ENCODE measurements at regions not wholly inside any gene's neighbourhood (a gene's known extent, or its start where the extent isn't known, plus 50 kb on each side); places are given as distances from the start of the nearest gene placed in this dataset.
A peak's percentile ranks its signal among the peaks of the same experiment; 100 is the strongest.

GRCh38 chr5:143673676-143674468, 138.1 kb upstream of the HMHB1 start (continued):
- no peak for TF ChIP-seq TFE3 (CRISPR knock-in tag; IDR thresholded peaks at IDR 0.05)
- no peak for TF ChIP-seq ZNF496 (CRISPR knock-in tag; IDR thresholded peaks at IDR 0.05; ENCODE audit: insufficient replicate concordance)
- TF ChIP-seq ATF5 (CRISPR knock-in tag; IDR thresholded peaks at IDR 0.05; ENCODE audit: low read depth): no peak
- TF ChIP-seq ZNF274 (CRISPR knock-in tag; IDR thresholded peaks at IDR 0.05): no peak
- TF ChIP-seq FOSL2 (CRISPR knock-in tag; IDR thresholded peaks at IDR 0.05): peak; percentile 88
- TF ChIP-seq, protein P1, sequence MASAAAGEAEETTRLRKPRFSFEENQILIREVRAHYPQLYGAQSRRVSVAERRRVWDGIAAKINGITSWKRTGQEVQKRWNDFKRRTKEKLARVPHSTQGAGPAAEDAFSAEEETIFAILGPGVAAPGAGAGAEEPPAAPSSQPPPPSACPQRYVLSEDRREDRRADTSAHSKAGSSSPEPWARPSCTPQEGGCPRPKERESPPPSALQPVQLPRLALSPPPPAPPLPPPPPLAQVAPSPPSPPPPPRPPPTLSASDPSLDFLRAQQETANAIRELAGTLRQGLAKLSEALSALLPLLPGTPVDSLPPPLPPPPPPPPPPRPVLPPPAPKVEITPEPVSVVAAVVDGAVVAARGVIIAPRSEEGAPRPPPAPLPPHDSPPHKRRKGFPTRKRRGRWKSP (CRISPR knock-in tag; IDR thresholded peaks at IDR 0.05): 0 out of 2 replicates have a peak, but pooled peaks have one; percentile 20
- TF ChIP-seq ZNF484 (CRISPR knock-in tag; IDR thresholded peaks at IDR 0.05; ENCODE audit: borderline replicate concordance, low read depth): no peak
- TF ChIP-seq ZNF713 (CRISPR knock-in tag; IDR thresholded peaks at IDR 0.05): no peak
- no peak for TF ChIP-seq PBX2 (CRISPR knock-in tag; IDR thresholded peaks at IDR 0.05)
- TF ChIP-seq MIER2 (CRISPR knock-in tag; IDR thresholded peaks at IDR 0.05): no peak
- no peak for TF ChIP-seq NFYB (CRISPR knock-in tag; IDR thresholded peaks at IDR 0.05)
- peak; percentile 87 for TF ChIP-seq HHEX (CRISPR knock-in tag; IDR thresholded peaks at IDR 0.05)
- TF ChIP-seq ATM (IDR thresholded peaks at IDR 0.05; ENCODE audit: borderline replicate concordance): no peak
- TF ChIP-seq, protein P2, sequence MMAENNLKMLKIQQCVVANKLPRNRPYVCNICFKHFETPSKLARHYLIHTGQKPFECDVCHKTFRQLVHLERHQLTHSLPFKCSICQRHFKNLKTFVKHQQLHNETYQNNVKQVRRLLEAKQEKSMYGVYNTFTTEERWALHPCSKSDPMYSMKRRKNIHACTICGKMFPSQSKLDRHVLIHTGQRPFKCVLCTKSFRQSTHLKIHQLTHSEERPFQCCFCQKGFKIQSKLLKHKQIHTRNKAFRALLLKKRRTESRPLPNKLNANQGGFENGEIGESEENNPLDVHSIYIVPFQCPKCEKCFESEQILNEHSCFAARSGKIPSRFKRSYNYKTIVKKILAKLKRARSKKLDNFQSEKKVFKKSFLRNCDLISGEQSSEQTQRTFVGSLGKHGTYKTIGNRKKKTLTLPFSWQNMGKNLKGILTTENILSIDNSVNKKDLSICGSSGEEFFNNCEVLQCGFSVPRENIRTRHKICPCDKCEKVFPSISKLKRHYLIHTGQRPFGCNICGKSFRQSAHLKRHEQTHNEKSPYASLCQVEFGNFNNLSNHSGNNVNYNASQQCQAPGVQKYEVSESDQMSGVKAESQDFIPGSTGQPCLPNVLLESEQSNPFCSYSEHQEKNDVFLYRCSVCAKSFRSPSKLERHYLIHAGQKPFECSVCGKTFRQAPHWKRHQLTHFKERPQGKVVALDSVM (CRISPR knock-in tag; IDR thresholded peaks at IDR 0.05): no peak
- no peak for TF ChIP-seq ZNF414 (CRISPR knock-in tag; IDR thresholded peaks at IDR 0.05)
- TF ChIP-seq ZNF205 (CRISPR knock-in tag; IDR thresholded peaks at IDR 0.05): no peak
- TF ChIP-seq ZNF44 (CRISPR knock-in tag; IDR thresholded peaks at IDR 0.05): no peak
- TF ChIP-seq SOX6 (IDR thresholded peaks at IDR 0.05): no peak
- TF ChIP-seq SOX6 (CRISPR knock-in tag; IDR thresholded peaks at IDR 0.05): peak; percentile 92
- no peak for TF ChIP-seq HNF4G (IDR thresholded peaks at IDR 0.05; ENCODE audit: borderline replicate concordance, low read depth, low read length)
- TF ChIP-seq HNF4G (CRISPR knock-in tag; IDR thresholded peaks at IDR 0.05; ENCODE audit: borderline replicate concordance, low read depth): no peak
- TF ChIP-seq MAFG (CRISPR knock-in tag; IDR thresholded peaks at IDR 0.05): no peak
- TF ChIP-seq NR2F1 (CRISPR knock-in tag; IDR thresholded peaks at IDR 0.05): peak in 1 of 2 experiments; percentile 10; a peak in 1 of 4 replicates

All from HepG2 (cell line).